Liver (tissue), 3 donors: ENCODE measurements at regions not wholly inside any gene's neighbourhood (a gene's known extent, or its start where the extent isn't known, plus 50 kb on each side); places are given as distances from the start of the nearest gene placed in this dataset.

ENCODE experiments used
- CTCF ChIP-seq: fragments of 150-350 bp; IDR thresholded peaks from 2 replicates; pipeline ENCODE4 v1.5.1; 2017; ENCODE audit warnings: improper control_type of control experiment, low read depth, low read length; ENCODE audit not compliant: missing input control
- HNF4G ChIP-seq: IDR thresholded peaks from 2 replicates; pipeline ENCODE4 v1.6.1; 2016; ENCODE audit warnings: antibody characterized with exemption
- REST ChIP-seq: IDR thresholded peaks from 2 replicates; pipeline ENCODE4 v1.6.1; 2016; ENCODE audit warnings: antibody characterized with exemption, mild to moderate bottlenecking
- TAF1 ChIP-seq: conservative IDR thresholded peaks from 2 replicates; pipeline ENCODE4 v1.6.1; 2016; ENCODE audit warnings: antibody characterized with exemption, mild to moderate bottlenecking
- donor health status: healthy.
- donor health status: healthy.

GRCh38 chr7:18407385-18407784 is 88.2 kb upstream of the HDAC9 start:
- no peak for TF ChIP-seq HNF4G
- no peak for TF ChIP-seq CTCF
- no peak for TF ChIP-seq TAF1
- no peak for TF ChIP-seq REST
